Hepatic stellate cell (primary cell): ENCODE measurements at regions not wholly inside any gene's neighbourhood (a gene's known extent, or its start where the extent isn't known, plus 50 kb on each side); places are given as distances from the start of the nearest gene placed in this dataset.

Experiments
- DNase-seq: peaks from one replicate; pipeline ENCODE4 v3.0.0; 2011; ENCODE audit warnings: low spot score

DNA sequence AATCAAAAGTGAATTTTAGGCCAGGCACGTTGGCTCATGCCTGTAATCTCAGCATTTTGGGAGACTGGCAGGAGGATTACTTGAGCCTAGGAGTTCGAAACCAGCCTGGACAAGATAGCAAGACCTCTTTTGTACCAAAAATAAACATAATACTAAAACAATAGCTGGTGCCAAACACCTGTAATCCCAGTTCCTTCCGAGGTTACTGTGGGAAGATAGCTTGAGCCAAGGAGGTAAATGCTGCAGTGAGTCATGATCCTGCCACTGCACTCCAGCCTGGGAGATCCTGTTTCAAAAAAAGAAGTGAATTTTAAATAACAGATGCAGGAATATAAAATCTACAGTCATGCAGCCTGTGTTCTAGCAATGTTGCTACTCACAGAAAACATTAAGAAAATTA, 488.3 kb downstream of the PPARGC1A start:
- DNase-seq: no peak

DNA sequence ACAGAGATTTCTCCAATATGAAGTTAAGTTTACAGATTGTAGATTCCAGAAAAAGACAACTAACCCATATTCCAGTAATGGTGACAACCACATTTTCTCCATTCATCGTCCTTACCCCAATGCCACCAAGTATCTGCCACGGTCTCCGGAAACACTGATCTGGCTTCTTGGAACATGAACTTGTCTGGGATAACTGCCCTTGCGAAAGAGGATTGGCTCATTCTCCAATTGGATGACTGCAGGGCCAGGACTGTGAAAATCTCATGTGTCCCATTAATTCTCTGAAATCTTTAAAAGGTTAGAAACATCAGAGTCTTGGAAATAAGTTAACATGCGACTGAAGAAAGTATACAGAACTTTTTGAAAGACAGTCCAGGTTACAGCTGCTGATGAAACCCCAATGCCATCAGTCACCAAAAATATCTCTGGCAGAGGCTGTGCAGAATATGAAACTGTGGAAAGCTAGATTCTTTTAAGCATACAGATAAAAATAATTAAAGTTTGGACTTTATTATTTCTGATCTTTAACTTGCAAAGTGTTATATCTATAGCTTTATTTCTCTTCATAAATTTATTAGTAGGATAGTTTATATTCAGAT, 496.9 kb downstream of the PPARGC1A start:
- DNase-seq: no peak

DNA sequence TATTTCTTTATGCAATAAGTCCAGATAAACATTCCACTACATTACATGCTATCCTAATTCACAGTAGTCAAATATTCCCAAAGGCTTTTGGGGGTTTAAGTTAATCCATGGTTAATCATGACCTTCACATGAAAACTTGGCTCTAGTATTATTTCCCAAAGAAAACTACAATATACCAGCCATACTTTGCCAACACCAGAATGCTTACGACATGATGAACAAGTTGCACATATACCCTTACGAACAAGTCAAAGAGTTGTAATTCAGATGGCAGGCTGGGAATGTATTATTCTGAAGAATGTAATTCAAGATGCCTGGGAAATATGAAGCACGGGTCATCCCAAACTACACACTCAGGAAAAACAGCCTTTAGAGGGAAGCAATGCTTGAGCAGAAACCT, 499.6 kb downstream of the PPARGC1A start:
- DNase-seq: no peak

DNA sequence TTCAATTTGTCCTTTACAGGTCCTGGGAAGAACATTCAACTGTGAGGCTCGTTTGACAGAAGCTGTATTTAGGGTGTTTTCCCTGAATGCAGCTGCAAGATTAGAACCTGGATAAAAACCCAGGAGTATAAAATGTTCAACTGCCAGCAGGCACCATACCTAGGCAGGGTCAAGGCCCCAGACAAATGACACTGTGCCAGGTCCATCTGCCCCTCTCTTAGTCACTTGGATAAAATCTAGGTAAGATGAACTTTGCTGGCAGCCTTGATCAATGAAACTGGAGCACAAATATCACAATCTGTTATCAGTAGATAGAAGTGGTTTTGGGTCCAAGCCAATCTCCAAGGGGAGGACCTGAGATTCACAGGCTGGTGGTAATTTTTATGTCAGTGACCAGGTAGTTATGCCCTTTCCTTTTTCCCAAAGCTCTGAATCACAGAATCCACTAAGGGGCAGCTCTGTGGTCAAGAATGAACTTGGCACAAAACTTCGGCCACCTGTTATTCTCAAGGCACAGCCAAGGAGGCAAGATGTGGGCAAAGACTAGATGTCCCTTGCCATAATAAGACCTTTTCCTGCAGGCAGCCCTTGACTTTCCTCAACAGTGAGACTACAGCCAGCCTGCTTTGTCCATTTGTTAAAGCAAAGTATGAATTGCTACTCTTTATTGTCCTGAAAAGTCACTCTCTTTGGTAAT, 501.0 kb downstream of the PPARGC1A start:
- no peak for DNase-seq

DNA sequence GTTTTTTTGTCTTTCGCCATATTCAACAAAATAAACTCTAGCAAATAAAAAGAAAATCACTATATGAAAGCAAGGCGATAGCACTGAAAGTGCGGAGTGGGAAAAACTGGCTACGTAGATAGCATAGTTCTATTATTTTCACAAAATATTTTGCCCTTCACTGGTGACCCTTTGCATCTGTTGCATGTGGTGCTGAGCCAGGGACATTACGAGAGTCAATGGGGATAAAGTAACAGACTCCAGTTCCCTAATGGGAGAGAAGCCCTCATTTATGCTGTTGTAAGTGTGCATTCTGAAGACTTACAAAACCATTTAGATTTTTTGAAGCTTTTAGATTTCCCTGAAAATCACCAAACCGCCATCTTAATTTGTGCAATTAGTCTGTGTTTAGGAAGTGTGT, 501.6 kb downstream of the PPARGC1A start:
- DNase-seq: no peak

DNA sequence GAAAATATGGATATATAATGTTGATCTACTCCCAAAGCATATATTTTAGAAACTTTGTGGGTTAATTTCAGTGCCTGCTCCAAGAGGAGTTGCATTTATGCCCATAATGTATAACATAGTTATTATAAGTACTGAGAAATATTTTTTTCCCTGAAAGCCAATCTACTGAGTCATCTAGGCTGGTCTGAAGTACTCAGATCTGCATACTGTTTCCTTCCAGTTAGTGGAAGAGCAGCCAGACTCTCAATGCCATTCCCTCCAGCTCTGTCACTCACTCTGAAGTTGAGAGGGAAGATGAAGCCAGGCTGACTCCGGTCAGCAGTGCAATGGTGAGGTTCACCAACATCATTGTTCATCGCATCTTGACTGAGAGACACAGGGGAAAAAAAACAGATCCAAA, 505.1 kb downstream of the PPARGC1A start:
- DNase-seq: no peak

DNA sequence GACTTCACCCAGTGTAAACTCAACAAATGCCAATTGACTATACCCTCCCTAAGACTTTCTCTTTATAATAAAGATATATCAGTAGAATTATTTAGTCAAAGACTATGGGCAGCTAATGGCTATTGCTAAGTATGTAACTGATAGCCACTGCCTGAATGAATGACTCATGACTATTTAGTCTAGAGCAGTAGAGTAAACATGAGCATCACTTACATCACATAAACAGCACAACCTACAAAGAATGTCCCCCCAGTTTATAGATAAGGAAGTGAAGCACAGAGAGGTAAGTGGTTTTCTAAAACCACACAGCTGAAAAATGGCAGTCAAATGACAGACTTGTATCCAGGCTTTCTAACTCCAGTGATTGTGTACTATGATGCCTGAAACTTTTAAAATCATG, 507.0 kb downstream of the PPARGC1A start:
- no peak for DNase-seq

DNA sequence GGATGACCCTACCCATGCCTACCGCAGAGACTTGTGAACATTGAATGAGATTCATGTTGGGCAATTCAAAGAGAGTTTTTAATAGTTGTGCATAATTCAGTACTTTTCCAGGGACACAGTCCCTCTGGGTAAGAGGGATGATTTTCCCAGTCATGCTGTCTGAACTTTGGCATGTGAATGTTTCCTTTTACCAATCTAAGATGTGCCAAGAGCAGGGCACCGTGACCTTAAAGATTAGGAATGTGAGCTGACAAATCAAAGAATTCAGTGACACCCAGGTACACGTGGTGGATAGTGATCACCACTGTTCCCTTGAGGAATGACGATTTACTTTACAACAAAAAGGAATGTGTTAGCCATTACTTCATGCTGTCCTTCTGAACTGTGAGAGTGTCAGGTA, 515.6 kb downstream of the PPARGC1A start:
- no peak for DNase-seq

DNA sequence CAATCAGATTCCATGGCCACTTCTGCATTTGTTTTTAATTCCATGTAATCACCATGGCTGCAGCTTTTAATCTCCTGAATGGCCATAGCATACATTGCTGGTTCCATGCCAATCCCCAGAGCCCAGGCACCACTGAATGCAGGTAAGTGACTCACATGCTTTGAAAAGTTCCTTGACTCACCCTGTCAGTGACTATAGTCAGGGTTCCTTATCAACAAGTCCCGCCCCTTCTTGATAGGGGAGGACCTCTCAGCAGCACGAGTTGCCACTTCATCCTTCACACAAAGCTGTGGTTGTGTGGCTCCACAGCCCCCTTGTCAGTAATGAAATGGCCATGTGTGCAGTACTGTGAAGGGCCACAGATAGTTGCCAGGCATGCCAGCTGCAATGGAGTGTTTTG, 516.6 kb downstream of the PPARGC1A start:
- no peak for DNase-seq

DNA sequence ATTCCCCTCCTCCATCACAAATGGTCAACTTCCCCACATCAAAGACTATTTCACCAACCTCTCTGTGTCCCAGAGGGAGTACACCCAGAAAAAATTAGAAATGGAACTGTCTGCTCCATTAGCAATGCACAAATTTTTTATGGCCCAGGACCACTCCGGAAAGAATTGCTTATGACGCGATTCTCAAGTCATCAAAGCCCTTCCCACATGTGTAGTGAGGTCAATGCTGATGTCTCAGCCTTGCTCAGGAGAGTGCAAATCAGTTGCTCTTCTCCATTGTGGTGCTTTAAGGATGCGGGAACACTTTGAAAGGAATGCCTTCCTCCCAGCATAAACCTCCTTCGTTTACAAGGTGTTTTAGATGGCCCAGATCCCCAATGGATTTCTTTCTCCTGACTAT, 518.3 kb downstream of the PPARGC1A start:
- DNase-seq: no peak

DNA sequence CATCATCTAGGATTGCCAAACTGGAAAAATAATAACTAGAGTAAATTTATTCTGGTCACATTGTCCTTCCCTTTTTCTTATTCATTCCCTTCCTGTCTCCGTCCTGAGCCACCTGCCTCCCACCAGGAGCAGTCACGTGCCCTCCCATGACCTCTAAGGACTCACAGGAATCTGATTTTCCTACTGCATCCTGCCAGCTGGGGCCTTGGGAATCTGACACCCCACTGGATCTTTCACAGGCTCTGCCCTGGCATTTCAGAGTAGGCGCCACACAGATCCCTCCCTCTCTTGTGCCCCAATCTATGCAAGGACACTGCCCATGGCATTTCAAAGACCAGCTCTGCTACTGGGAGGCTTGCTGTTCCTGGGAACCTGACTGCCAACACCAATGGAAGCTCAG, 520.5 kb downstream of the PPARGC1A start:
- no peak for DNase-seq

DNA sequence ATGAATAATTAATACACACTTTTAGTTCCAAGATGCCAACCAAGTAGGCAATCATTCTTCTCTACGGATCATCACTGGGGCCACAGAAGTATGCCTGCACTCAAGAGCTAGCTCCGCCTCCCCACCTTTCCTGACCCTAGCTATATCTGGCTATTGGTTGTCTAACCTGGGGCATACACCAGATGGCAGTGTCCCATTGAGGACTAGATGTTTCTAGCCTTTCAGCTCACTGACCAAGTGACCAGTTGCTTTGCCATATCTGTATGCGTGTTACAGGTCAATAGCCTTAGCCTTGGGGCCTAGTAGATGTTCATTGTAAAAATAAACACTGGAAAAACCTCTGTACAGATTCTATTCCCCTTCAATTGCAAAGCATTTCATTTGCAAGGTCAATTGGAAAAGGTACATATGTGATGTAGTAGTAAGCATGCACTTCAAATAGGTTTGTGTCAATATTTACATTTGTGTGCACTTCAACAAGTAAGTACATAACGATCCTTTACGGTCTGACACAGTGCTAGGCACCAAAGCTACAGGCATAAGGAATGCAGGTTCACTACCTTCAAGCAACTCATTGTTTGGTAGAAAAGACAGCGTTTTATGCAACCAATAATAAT, 521.7 kb downstream of the PPARGC1A start:
- no peak for DNase-seq

DNA sequence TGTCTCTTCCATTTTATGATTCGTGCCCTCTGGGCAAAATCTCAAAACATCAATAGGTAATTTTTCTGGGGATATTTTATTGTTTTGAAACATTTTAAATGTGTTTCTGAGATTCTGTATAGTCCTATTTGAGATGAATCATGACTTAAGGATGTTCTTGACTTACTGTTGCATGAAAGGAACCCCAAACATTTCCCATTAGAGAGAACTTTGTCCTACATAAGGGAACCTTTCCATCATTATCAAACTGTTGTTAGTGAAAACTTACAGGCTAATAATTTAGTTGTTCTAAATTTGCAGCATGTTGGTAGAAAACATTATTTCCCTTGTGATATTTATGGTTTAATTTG, 523.3 kb downstream of the PPARGC1A start:
- no peak for DNase-seq

DNA sequence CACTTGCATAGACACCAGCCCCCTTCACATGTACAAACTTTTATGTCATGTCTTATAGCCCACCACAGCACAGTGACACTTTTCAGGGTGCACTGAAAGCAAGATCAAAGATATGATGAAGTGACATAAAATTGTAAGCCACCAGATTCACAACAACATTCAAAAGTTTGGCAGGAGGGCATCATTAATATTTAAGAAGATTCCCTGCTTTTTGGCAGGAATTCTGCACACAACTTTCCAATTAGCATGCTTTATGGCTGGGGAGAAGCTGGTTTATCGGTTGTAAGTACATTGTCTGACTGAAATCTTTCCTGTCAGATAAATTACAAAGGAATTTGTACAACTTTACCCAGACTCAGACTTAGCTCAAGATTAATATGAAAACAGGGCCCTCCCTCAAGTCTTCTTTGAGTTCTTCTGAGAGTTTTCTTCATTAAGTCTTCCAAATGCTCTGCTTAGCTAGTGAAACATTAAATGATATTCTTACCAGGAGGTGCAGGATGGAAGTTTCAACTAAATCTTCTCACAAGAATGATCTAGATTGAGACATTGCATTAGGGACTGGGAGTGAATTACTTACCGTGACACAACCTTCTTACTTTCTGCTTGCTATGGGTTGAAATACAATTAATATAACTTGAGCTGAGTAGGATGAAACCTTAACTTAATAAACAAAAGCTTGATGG, 523.8 kb downstream of the PPARGC1A start:
- no peak for DNase-seq

DNA sequence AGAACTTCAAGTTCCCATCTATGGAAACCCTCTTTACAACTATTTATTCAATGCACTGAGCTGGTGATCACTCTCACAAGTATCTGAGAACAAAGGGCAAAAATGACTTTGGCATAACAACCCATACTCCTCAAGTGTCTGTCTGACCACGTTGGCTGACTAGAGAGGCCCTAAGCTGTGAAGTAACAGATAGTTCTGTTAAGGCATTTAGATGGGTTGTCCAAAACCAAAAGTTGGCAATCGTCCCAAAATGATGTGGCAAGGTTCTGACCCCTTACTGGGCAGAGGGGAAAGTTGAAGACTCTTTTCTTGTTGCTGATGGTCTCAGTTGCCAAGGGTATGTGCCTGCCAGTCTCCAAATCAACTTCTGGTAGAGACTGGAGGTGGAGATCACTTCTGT, 524.8 kb downstream of the PPARGC1A start:
- no peak for DNase-seq

DNA sequence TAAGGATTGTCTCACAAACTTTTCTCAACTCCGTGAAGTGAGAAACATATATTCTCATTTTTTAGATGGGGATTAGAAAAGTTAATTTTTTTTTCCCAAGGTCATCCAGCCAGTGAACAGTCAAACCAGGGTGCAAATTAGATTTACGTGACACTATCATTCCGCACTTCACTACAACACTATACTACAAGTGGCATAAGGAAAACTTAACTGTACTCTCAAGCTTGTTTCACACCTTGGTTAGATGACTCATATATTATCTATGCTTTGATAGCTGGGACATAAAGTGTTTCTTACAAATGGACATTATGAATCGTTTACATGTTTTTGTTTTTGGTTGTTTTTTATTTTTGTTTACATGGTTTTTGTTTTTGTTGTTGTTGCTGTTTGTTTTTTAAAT, 525.7 kb downstream of the PPARGC1A start:
- DNase-seq: no peak

DNA sequence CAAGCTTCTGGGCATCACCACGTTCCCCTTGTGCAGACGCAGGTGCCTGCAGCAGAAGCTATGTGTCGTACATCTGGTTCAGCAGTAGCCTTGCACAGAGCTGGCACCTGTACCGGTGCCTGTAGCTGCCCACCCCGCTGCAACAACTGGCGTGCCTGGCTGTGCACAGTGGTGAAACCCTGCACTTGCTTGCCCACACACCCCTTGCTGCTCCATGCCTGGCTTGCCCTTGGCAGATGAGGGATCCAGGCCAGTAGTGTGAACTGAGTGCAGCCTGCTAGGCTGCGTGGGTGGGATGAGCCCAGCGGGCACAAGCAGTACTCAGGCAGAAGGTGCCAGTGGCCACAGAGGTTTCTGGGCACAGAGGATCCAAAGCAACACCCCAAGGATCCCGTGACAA, 528.4 kb downstream of the PPARGC1A start:
- DNase-seq: no peak

DNA sequence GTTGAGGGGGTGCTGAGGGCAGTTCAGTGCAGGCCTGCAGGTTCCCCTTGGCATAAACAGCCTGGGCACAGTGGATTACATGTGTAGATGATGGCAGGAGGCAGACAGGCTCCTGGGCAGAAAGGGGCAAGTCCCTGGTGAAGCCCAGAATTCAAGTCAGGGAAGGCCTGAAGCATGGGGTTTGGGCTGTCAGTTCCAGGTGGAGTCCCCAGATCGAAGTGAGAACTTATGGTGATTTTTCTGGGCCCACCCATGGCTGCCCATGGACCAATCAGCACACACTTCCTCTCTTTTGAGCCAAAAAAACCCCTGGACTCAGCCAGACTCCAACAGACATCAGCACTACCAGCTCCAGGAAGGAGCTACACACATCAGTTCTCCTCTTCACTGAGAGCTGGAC, 529.1 kb downstream of the PPARGC1A start:
- DNase-seq: no peak

DNA sequence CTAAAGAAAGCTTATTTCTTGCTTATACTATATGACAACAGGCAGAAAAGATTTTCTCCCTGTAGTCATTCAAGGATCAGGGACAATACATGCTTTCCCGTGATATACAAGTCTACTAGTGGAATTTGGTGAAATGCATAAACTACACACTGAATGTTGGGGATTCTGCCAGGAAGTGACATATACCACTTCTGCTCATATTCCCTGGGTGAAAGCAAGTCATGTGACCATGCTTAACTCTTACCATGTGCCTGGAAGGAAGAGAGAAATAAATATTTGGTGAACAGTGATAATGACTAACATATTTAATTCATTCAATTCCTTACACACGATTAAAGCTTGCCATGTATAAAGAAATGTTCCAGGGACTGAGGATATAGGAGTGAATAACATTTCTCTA, 534.6 kb downstream of the PPARGC1A start:
- no peak for DNase-seq

DNA sequence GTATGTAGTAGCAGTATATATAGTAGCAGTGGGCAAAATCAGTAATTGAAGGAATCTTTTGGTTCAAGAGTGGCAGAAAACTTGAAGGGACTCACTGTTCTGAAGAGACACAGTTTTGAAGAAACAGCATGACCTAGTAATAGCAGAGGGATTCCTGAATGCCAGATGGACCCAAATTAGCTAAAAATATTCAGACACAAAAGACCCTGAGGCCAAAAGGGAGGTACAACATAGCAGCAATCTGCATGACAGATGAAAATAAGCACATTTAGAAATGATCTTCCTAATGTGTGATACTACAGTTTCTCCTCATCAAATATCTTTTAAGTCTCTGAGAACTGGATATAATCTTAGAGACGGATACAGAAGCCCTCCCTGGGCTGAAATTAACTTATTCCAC, 536.6 kb downstream of the PPARGC1A start:
- no peak for DNase-seq

DNA sequence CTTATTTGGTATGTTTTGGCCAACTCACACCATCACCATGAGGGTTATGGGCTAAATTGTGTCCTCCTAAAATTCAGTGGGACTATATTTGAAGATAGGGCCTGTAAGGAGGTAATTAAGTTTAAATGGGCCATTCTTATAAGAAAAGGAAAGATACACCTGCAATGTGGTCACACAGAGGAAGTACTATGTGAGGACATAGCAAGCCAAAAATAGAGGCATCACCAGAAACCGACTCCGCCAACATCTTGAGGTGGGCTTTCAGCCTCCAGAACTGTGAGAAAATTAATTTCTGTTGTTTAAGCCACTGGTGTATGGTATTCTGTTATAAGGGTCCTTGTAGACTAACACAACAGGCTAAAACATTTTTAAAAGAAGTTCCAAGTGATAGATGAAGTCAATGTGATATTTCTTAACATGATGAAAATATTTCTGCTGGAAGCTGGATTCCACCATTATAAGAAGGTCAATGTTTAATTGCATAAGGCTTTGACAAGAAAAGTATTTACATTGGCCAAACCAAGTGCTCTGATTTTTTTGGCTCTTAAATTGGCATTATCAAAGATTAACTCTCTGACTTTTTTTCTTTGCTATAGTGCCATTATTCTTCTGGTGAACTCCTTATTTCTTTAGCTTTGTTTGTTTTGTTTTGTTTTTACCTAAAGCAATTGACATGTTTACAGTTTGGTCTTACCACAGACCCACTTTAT, 540.9 kb downstream of the PPARGC1A start:
- no peak for DNase-seq

DNA sequence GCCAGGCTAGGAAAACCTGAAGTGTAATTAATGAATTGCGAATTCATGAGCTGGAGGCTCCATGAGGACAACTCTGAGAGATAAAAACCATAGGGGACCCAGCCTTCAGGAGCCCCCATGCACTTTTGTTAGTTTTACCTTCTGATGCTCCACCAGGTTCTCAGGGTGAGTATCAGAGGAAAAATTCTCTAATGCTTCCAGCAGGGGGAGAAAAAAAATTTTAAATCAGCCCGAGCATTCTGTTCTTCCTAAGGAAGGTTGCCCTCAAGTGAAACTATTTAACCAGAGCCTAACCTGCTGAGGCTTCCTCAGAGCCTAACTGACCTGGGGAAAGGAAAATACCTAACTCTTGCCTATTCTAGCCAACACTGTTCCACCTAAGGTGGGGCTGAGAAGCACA, 552.6 kb downstream of the PPARGC1A start:
- no peak for DNase-seq
